Ishikawa (cell line): ENCODE measurements at regions not wholly inside any gene's neighbourhood (a gene's known extent, or its start where the extent isn't known, plus 50 kb on each side); places are given as distances from the start of the nearest gene placed in this dataset.

Experiments used
- CEBPB ChIP-seq: IDR thresholded peaks from 2 replicates; pipeline ENCODE4 v1.6.1; 2012
- CREB1 ChIP-seq: IDR thresholded peaks from 2 replicates; pipeline ENCODE4 v1.6.1; 2012; ENCODE audit warnings: low read depth
- EGR1 ChIP-seq: IDR thresholded peaks from 2 replicates; pipeline ENCODE4 v1.6.1; 2012
- EP300 ChIP-seq: IDR thresholded peaks from 2 replicates; pipeline ENCODE4 v1.6.1; 2012; ENCODE audit warnings: borderline replicate concordance
- FOXM1 ChIP-seq: IDR thresholded peaks from 2 replicates; pipeline ENCODE4 v1.6.1; 2012; ENCODE audit warnings: low read depth, borderline replicate concordance
- RAD21 ChIP-seq: IDR thresholded peaks from 2 replicates; pipeline ENCODE4 v1.6.1; 2012; ENCODE audit warnings: low read depth
- TAF1 ChIP-seq: IDR thresholded peaks from 2 replicates; pipeline ENCODE4 v1.6.1; 2012; ENCODE audit warnings: low read depth, mild to moderate bottlenecking
- TCF12 ChIP-seq: IDR thresholded peaks from 2 replicates; pipeline ENCODE4 v1.6.1; 2012; ENCODE audit warnings: low read depth
- TEAD4 ChIP-seq: IDR thresholded peaks from 2 replicates; pipeline ENCODE4 v1.6.1; 2012
- YY1 ChIP-seq: IDR thresholded peaks from 2 replicates; pipeline ENCODE4 v1.6.1; 2012; ENCODE audit warnings: low read depth
- TF ChIP-seq, protein P1 (sequence below): IDR thresholded peaks from 2 replicates; pipeline ENCODE4 v1.6.1; 2012
- TF ChIP-seq, protein P2 (sequence below): IDR thresholded peaks from 2 replicates; pipeline ENCODE4 v1.6.1; 2012; ENCODE audit warnings: low read depth, mild to moderate bottlenecking
- TF ChIP-seq, protein P3 (sequence below): IDR thresholded peaks from 2 replicates; pipeline ENCODE4 v1.6.1; 2012

DNA sequence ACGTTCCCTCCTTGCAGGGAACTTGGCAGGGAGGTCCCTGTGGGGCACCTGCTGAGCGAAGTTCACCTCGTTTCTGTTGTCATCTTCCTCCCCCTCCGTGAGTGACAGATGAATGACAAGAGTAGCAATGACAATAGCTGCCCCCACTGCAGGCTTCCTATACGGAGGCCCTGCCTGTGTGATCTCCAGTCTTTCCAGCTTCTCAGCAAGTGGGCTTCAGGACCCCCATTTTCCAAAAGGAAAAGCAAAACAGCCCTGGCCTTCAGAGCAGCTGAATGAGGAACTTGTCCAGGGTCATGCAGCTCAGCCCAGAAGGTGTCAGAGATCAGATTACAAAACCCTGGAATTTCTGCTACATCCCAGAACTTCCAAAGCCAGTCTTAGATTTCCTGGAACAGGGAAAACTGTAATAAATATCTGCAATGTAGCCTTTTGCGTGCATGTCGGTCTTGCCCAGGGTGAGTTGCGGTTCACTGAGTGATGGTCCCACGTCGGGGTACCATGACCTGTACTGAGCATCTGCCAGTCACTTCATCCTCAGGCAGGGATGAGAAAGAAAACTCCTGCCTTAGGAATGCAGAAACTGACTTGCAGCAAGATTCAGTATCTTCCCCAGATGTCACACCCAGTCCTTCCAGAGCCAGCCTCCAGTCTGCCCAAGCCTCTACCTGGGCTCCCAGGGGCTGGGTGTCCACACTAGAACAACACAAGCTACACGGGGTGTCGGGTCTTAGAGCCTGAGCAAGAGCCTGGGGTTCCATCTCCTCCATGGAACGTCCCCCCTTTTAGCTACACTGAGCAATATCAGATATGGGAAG, 1457.0 kb downstream of the BRD1 start:
- TF ChIP-seq EP300 (no peak), TCF12 (no peak), RAD21 (no peak), CREB1 (no peak), TAF1 (no peak), YY1 (no peak), FOXM1 (no peak), CEBPB (no peak), TEAD4 (no peak), EGR1 (no peak)
- TF ChIP-seq, protein P1, sequence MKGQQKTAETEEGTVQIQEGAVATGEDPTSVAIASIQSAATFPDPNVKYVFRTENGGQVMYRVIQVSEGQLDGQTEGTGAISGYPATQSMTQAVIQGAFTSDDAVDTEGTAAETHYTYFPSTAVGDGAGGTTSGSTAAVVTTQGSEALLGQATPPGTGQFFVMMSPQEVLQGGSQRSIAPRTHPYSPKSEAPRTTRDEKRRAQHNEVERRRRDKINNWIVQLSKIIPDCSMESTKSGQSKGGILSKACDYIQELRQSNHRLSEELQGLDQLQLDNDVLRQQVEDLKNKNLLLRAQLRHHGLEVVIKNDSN = no peak
- TF ChIP-seq, protein P2, sequence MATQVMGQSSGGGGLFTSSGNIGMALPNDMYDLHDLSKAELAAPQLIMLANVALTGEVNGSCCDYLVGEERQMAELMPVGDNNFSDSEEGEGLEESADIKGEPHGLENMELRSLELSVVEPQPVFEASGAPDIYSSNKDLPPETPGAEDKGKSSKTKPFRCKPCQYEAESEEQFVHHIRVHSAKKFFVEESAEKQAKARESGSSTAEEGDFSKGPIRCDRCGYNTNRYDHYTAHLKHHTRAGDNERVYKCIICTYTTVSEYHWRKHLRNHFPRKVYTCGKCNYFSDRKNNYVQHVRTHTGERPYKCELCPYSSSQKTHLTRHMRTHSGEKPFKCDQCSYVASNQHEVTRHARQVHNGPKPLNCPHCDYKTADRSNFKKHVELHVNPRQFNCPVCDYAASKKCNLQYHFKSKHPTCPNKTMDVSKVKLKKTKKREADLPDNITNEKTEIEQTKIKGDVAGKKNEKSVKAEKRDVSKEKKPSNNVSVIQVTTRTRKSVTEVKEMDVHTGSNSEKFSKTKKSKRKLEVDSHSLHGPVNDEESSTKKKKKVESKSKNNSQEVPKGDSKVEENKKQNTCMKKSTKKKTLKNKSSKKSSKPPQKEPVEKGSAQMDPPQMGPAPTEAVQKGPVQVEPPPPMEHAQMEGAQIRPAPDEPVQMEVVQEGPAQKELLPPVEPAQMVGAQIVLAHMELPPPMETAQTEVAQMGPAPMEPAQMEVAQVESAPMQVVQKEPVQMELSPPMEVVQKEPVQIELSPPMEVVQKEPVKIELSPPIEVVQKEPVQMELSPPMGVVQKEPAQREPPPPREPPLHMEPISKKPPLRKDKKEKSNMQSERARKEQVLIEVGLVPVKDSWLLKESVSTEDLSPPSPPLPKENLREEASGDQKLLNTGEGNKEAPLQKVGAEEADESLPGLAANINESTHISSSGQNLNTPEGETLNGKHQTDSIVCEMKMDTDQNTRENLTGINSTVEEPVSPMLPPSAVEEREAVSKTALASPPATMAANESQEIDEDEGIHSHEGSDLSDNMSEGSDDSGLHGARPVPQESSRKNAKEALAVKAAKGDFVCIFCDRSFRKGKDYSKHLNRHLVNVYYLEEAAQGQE = no peak
- TF ChIP-seq, protein P3, sequence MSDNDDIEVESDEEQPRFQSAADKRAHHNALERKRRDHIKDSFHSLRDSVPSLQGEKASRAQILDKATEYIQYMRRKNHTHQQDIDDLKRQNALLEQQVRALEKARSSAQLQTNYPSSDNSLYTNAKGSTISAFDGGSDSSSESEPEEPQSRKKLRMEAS = no peak
